Right lobe of liver (tissue), 6 donors: ENCODE measurements at regions not wholly inside any gene's neighbourhood (a gene's known extent, or its start where the extent isn't known, plus 50 kb on each side); places are given as distances from the start of the nearest gene placed in this dataset.

Experiments
- ATAC-seq, 4 donors: fragments of 200-7000 bp; cut with Tn5 transposase; one replicate each; pipeline ENCODE4 v1.9.1; 2020; ENCODE audit warnings: mild to moderate bottlenecking in 4 of 4, moderate library complexity in 4 of 4
- DNase-seq, 3 donors: peaks; one replicate each; pipeline ENCODE4 v3.0.0-alpha.2; 2020
- H3K27ac ChIP-seq, 3 donors: fragments of 200-600 bp; one replicate each; pipeline ENCODE4 v1.8.0; 2022
- H3K27me3 ChIP-seq, 2 donors: fragments of 200-600 bp; one replicate each; pipeline ENCODE4 v1.8.0; 2022
- H3K36me3 ChIP-seq, 4 donors: fragments of 200-600 bp; sonication (generic) in 1 of 4; one replicate each; pipeline versions ENCODE4 v1.5.1 to v1.8.0; 2017 to 2022; ENCODE audit warnings: control low read depth in 1 of 4
- H3K4me1 ChIP-seq, 4 donors: fragments of 200-600 bp; sonication (generic) in 1 of 4; one replicate each; pipeline versions ENCODE4 v1.5.1 to v1.8.0; 2017 to 2022; ENCODE audit warnings: control low read depth in 1 of 4
- H3K4me3 ChIP-seq, 3 donors: fragments of 200-600 bp; one replicate each; pipeline ENCODE4 v1.8.0; 2022
- H3K9me3 ChIP-seq, 4 donors: fragments of 200-600 bp; sonication (generic) in 1 of 4; one replicate each; pipeline versions ENCODE4 v1.5.1 to v1.8.0; 2017 to 2022; ENCODE audit warnings: control low read depth in 1 of 4
- CTCF ChIP-seq, 4 donors: fragments of 200-600 bp in 3 of 4; fragments of 450-650 bp in 1 of 4; IDR thresholded peaks; one replicate each; pipeline versions ENCODE4 v1.5.1 to v1.8.0; 2016 to 2022; ENCODE audit warnings: antibody characterized with exemption in 4 of 4, mild to moderate bottlenecking in 2 of 4
- POLR2A ChIP-seq: fragments of 450-650 bp; IDR thresholded peaks from one replicate; pipeline ENCODE4 v1.6.1; 2017; ENCODE audit warnings: antibody characterized with exemption, mild to moderate bottlenecking
- WGBS: methylation state at CpG from one replicate; pipeline ENCODE4 v1.1.6; 2018; ENCODE audit warnings: low coverage, low lambda C conversion rate; ENCODE audit not compliant: insufficient coverage; ENCODE audit errors: missing lambda C conversion rate; 5-methylcytosine and 5-hydroxymethylcytosine counted together
- intact Hi-C, 2 donors: fragments of 100-400 bp; cut with DNase I; formaldehyde crosslinking; loops; one replicate each; pipeline versions ENCODE4 v1.11.2 to v1.14.1; 2022
- donor health status: DM: no; HTN: yes; CAD: no.
- donor health status: DM: no; HTN: no; CAD: no.
- donor health status: DM: no; HTN: no; CAD: no.
- donor health status: DM: no; HTN: yes; CAD: no.
- donor health status: DM: no; HTN: yes; CAD: no.

DNA sequence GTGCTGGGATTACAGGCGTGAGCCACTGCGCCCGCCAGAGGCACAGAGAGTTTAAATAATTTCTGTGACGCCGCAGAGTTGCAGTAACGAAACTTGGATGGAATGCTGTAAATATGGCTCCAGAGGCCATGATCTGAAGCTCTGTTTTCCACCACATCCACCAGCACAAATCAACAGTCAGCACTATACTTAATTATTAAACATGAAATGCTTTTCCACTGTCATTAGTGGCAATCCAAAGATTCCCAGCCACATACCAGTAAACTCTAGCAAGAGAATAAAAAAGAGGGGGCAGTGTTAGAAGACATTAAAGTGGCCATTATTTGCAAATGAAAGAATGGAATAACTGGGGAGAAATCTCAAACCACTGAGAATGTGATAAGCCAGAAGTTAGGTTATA lies 242.5 kb downstream of the DIRAS2 start:
- DNase-seq (no peak), ATAC-seq (no peak)
- 87% methylated on average over 6 of the region's 6 CpGs for WGBS
- H3K27me3 ChIP-seq: no peaks in the 10 kb centered on the region
- no peak overlapping the region for H3K4me3 ChIP-seq
- H3K4me1 ChIP-seq: no peaks in the 10 kb centered on the region
- H3K27ac ChIP-seq: no peak overlapping the region
- H3K9me3 ChIP-seq: no peaks in the 10 kb centered on the region
- H3K36me3 ChIP-seq: no peaks in the 10 kb centered on the region
- intact Hi-C loops: no loop called here
- no peak for TF ChIP-seq CTCF (IDR thresholded peaks at IDR 0.05)
- TF ChIP-seq POLR2A: no peak

DNA sequence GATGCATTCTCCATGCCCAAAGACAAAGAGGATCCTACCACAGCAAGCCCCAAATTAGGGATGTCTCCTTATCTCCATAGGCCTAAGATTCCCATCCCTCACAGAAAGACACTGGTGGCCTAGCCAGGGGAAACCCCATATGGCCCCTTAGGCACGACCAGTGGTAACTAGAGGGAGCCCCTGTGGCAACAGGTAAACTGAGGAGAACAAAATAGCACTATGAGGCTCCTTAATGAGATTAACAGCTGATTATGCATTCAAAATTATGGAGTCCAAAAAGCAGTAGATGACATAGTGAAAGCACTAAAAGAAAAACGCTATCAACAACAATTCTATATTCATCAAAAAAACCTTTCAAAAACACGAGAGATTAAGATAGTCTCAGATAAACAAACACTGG lies 234.0 kb downstream of the DIRAS2 start:
- H3K9me3 ChIP-seq: no peaks in the 10 kb centered on the region
- ATAC-seq (no peak), DNase-seq (no peak)
- TF ChIP-seq POLR2A: no peak
- no peak for TF ChIP-seq CTCF (IDR thresholded peaks at IDR 0.05)
- 54% methylated on average over 3 of the region's 3 CpGs for WGBS
- intact Hi-C loops: no loop called here
- H3K36me3 ChIP-seq: no peaks in the 10 kb centered on the region
- H3K4me3 ChIP-seq: no peak overlapping the region
- no peaks in the 10 kb centered on the region for H3K4me1 ChIP-seq
- H3K27me3 ChIP-seq: no peaks in the 10 kb centered on the region
- H3K27ac ChIP-seq: no peak overlapping the region

- Histone ChIP-seq H3K4me1 (no peaks in the 10 kb centered on the region), H3K36me3 (no peaks in the 10 kb centered on the region), H3K27ac (no peak overlapping the region), H3K27me3 (peaks cover 0 to 5% of the 10 kb centered on the region in 2 donors), H3K9me3 (no peaks in the 10 kb centered on the region), H3K4me3 (no peak overlapping the region)
- no peak for TF ChIP-seq CTCF (IDR thresholded peaks at IDR 0.05)
- no peak for TF ChIP-seq POLR2A
- intact Hi-C loops: no loop called here
- WGBS: 63% methylated on average over 3 of the region's 4 CpGs
- no peak for ATAC-seq
- no peak for DNase-seq
Measured at GRCh38 chr9:90419221-90419851, 223.3 kb downstream of the DIRAS2 start.

DNA sequence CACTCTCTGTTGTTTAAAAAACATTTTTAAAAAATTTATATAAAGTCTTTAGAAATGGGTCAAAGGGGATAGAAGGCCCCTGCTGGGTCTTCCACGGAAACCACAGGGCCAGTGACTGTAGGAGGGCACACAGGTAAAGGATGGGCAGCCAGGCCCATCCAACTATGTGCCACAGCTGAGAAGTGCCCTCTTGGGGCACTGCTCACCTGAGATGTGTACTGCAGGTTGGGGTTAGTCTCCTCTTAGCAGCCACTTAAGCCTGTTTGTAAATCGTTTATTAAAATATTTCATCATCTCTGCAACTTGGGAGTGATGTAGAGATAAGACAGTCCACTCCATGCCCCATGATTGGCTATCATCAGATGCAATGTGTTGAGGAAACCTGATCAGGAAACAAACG lies 222.4 kb downstream of the DIRAS2 start:
- no peak for ATAC-seq
- Histone ChIP-seq H3K9me3 (no peaks in the 10 kb centered on the region), H3K4me1 (no peaks in the 10 kb centered on the region), H3K27ac (no peak overlapping the region), H3K36me3 (no peaks in the 10 kb centered on the region), H3K4me3 (no peak overlapping the region), H3K27me3 (peaks cover 0 to 5% of the 10 kb centered on the region in 2 donors)
- TF ChIP-seq CTCF (IDR thresholded peaks at IDR 0.05) (no peak), POLR2A (no peak)
- intact Hi-C loops: no loop called here
- no peak for DNase-seq
- 58% methylated on average over 3 of the region's 3 CpGs for WGBS
